Stimulated activated CD8-positive, alpha-beta memory T cell treated with anti-CD3 and anti-CD28 coated beads, Interleukin-12 subunit alpha, Interleukin-12 subunit beta, amount 100 ng/mL, for 4 hours (primary cell): ENCODE measurements at regions not wholly inside any gene's neighbourhood (a gene's known extent, or its start where the extent isn't known, plus 50 kb on each side); places are given as distances from the start of the nearest gene placed in this dataset.

Experiments
- DNase-seq: peaks from one replicate; pipeline ENCODE4 v3.0.0-alpha.2; 2020; ENCODE audit warnings: low read depth

DNA sequence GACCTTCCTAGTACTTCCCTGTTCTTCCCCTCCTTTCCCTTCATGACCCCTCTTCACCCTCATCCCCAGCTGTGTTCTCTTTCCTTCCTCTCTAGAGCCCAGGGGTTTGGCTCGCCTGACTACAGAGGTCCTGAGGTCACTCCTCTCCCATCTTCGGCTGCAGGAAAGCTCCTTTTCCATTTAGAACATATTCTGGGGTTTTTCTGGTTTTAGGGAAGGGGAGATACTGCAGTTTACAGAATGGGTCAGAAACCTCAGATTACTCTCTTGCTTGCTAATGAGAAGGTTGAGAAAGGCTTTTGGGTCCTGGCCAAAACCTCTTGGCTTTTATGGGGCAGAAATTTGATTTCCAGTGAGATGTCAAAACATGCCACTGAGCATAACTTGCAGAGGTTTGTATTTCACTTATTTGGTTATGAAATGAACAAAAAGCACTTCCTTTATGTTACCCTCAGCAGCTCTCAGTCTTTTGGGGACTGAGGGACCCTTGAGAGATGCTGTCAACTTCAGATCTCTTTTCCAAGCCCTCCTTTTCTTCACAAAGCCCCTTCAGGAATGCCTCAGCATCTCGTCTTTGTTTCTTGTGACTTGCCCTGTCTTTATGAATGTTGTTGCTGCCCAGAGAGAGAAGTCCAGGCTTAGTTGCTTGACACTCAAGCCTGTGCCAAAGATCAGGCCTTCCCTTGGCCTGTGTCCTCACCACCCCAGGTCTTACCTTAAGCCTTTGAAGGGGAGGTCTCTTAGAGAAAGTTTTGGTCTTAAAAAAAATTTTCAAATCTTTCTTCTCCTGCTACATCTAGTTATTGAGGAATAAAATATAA lies 121.7 kb upstream of the TPM1 start:
- no peak for DNase-seq

DNA sequence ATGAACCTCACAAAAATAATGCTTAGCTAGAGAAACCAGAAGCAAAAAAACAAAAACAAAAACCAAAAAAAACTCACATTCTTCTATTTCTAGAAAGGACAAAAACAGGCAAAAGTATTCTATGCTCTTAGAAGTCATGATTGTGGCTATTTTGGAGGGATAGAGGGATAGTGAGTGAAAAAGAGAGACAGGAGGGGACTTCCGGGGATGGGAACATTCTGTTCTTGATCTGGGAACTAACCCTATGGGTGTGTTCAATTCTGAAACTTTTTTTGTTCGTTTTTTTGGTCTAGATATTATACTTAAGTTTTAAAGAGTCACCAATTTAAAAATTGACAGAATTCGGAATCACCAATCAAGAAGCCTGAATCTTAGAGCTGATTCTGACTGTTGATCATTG lies 120.0 kb upstream of the TPM1 start:
- DNase-seq = no peak

DNA sequence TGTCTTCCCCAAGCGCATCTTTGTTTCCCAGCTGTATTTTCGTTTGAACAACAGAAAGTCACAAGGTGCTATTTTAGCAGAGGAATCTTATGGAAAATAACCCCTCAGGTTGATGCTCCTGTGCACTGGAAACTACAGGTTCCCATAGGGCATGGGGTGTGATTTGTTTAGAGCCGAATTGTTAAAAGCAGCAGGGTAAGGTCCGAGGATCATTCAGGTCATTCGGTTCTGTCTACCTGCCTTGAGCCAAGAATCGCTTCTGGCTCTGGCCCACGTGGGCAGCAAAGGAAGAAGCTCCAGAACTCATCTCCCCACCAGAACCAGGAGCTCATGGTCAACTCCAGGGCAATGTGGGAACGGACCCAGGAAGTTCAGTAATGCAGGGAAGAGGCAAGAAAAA lies 116.7 kb upstream of the TPM1 start:
- no peak for DNase-seq

DNA sequence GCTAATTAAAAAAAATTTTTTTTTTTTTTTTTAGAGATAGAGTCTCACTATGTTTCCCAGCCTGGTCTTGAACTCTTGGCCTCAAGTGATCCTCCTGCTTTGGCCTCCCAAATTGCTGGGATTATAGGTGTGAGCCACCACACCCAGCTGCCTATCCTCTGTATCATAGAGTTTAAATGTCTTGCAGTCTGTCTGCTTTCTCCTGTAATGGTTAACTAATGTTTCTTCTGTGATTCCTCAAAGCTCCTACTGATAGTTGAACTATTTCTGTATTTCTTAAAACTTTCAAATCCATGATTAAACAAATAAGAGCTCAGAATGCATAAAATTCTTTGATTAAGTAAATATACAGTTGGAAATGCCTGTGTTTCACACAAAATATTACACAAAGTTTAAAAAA lies 115.4 kb upstream of the TPM1 start:
- no peak for DNase-seq

DNA sequence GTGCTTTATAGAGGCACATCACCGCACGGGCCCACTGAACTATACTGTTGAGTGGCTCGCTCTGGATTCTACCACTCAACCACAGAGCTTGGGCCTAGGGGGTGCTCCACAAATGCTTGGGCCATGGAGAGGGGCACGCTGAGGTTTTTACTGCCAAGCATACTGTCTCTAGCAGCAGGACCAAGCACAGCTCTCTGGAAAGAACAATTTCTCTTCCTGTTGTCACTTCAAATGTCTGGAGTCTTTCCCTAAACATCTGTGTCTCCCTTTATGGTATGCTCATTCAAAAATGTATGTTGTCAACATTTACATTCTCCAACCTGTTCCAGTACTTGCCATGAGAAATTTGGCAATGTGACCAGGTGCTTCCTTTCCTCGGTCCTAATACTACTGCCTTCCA lies 114.7 kb upstream of the TPM1 start:
- DNase-seq = no peak

DNA sequence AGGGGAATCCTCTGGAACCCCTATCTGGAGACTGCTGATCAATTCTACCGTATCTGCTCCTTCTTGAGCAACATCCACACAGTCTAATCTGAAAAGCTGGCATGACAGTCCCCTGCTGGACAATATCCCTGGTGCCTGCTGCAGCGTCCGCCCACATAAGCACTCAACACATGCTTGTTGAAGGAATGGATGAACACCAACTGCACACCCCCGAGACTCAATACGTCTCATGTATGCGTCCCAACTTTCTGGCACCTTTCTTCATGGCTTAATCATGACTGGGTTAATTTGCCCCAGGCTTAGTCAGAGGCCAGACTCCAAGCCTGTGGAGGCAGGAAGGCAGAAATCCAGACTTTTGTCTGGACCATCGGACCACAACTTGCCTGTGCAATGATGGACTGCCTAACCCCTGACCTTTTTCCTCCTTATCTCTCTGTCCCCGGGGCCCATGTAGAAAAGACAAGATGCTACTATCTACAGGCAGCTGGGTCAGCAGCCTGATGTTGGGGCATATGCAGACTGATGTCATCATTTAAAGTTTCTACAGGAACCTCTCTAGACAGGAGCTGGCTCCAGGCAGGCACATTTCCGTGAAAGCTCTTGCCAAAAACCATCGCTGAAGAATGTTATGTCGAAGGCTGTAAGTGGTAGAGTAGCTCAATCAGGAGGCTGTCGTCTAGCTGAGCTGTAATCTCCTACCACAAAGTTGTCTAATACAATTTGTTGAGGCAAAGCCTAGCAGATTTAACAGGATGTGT lies 114.1 kb upstream of the TPM1 start:
- DNase-seq = no peak

DNA sequence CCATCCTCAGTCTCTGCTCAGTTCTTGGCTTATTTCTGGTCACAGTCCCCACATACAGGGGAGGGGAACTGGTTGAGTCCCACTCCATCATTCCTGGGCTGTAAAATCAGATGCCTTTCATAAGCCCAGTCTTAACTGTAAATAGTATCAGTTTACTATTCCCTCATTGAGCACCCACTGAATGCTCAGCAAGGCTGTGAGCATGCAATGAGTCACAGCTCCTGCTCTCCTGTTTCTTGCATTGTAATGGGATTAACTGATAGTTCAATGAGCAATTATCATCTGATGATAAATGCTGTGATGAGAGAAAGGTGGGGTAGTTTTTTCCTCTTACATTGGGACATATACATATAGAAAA lies 113.6 kb upstream of the TPM1 start:
- DNase-seq = no peak

DNA sequence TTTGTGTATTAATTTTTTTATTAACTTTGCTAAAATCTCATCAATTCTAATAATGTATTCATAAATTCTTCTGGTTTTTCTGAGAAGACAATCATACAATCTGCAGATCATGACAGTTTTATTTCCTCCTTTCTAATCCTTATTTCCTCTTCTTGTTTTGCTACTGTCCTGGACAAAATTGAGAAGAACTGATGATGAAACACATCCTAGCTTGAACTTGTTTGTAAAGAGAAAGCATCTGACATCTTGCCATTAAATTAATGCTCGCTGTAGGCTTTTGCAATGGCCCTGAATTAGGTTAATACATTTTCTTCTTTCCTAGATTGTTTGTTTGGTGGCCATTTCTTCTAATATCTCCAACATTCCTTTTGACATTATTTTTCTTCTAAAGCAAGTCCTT lies 110.9 kb upstream of the TPM1 start:
- DNase-seq = no peak

DNA sequence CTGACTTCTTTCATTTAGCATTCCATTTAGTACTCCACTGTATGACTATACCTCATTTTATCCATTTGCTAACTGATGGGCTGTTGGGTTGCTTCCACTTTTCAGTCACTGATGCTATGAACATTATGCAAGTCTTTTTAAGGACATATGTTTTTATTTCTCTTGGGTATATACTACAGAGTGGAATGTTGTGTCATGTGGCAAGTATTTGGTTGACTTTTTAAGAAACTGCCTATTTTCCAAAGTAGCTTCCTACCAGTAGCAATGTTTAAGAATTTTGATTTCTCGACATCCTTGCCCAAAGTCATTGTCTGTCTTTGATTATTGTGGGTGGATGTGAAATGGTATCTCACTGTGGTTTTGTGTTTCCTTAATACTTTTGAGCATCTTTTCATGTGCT lies 110.1 kb upstream of the TPM1 start:
- no peak for DNase-seq

DNA sequence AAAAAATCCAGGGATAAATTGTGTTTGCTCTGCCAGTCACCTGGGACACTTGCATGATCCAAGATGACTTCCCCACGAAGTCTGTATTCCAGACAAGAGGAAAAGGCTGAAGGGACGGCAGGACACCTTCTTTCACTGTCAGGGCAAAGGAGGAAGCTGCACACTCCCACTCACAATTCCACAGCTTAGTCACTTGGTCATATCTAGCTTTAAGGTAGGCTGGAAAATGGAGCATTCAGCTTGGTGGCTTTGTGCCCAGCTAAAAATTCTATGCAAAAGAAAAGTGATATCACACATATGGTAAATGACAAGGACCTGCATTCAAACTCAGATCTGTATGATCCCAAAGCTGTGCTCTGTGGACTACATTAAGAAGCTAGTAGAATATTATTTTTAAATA lies 109.2 kb upstream of the TPM1 start:
- no peak for DNase-seq

DNA sequence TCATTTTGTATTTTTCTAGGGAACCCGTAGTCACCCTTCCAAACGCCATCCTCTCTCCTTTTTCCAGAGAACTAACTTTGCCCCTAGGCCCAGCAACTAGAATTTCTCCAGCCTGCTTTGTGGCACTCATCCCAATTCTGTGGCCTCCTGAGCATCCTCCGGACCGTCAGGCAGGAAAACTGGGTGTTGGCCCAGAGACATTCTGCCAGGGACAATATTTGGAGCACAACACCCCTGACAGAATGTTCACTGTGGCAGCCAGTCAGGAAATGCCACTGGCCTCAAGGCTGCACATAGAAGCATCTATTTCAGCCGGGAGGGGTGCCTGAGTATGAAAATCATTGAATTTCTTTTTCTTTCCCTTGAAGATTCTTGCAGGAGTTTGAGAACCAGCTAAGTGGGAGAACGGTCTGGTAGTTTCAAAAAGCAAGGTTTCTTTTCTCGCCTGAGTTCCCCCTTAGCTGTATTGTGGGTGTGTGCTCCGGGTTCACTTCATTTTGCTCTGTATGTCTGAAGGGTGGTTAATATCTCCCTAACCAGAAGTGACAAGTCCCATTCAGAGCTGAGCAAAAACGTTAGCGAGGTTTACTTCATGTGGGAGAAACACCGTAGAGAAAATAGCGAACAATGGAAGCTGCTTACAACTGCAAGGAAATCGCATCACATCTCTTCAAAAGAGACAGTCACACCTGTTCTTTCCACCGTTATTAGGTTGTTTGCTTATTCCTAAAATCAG lies 108.1 kb upstream of the TPM1 start:
- no peak for DNase-seq

DNA sequence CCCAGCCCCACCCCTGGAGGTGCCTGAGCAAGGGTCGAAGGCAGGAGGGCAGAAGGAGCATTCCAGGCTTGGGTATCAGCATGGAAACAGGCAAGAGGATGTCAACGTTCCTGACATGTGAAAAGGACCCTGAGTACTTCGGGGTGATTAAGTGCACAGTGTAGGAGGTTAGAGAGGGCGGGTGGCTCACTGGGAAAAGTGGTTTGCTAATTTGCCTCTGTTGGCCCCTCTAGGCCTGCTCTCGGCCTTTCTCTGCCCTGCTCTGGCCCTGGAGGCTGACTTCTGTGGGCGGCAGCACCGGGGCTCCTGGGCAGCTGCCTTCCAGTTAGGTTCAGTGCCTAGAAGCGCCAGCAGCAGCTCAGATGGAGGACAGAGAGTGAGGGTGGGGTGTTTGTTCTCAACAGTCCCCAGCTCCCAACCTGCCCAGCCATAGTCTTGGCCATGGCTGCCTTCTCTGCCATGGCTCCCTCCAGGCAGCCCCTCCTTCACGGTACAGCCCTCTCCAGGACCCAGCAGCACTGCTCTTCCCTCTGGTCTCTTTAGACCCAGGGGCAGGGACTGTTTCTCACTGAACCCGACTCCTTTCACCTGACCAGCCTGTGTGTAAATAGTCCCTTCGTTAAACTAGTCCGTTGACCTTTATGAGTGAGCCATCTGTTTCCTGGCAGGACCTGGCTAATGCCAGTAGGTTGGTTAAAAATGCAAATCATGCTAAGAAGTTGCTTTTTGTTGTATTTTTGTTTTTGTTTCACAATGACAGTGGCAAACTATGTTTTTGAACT lies 107.1 kb upstream of the TPM1 start:
- no peak for DNase-seq

DNA sequence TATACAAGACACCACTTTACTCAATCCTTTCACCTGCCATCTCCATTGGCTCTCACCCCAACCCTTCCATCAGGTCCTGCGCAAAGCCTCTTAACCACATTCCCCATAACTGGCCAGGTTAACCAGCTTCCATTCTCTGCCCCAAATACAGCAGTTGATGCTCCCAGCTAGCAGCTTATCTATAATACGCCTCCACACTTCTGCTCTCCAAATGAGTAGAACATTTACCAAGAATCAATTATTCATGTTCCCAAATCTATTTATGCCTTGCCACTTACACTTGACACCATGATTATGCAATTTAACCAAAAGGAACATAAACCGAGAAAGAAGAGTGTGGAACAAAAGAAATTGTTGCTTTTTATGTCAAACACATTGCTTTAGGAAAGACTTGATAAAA lies 103.7 kb upstream of the TPM1 start:
- no peak for DNase-seq

DNA sequence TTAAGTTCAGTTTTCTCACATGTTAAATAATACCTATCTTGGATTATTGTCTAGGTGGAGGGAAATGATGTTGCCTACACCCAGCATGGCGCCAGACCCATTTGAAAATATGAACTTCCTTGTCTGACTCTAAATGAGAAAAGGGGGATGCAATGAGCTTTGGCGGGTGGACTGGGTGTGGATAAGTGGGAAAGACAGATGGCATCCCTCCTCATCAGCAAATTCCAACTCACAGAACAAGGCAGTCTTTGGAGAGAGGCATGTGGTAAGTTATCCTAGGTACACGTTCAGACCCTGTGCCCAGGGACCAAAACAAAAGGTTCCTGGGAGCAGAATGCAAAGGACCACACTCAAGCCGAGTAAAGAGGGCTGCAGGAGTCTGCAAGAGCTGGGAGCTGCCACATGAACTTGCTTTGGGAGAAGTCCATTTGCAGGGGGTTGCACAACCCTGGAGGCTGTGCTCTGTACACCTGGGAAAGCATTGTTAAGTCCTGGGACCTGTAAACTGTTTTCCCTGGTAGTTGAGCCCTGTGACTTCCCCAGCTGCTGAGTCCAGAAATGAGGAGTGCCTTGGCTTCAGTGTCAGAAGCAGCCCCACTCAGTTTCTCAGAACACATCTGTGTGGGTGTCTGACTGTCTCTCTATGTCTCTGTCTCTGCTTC lies 102.3 kb upstream of the TPM1 start:
- no peak for DNase-seq

DNA sequence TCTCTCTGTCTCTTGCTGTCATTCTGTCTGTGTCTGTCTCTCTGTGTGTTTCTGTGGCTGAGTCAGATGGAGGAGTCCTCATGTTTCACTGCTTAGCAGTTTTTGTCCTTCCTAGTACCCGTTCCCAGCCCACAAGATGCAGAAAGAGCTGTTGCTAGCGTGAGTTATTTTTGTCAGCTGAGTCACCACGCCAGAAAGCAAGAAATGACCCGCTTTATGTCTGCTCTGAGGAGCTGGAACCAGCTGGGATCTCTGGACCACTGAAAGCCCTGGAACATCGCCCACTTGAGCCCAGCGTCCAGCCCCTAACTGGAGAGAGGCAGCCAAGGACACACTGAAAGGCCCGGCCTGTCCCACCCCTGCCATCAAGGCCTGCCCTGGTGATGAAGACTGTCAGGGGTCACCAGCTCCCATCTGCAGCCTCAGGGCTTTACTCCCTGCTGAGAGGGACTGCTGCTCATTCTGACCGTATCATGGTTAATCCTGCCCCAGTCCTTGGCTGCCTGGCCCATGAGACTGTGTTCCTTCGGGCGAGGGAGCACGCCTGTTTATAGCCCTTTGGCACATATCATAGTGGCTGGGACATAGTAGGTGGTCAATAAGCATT lies 101.7 kb upstream of the TPM1 start:
- DNase-seq = no peak

DNA sequence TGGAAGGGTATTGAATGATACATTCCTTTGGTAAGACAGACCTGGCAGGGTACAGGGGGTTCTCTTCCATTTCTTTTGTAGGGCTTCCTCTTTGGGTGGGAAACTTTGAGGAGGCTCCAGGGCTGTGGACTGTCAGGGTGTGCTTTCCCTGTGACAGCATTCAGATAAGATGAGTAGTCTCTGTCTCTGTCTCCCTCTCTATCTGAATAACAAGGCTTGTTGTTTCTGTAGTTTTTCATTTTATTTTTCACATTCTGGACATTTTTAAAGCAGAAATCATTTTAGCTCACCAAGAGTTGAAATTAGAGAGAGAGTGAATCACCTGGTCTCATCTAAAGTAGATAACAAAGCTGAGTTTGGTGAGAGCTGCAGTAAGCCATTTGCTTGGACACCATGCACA lies 100.8 kb upstream of the TPM1 start:
- DNase-seq = no peak

DNA sequence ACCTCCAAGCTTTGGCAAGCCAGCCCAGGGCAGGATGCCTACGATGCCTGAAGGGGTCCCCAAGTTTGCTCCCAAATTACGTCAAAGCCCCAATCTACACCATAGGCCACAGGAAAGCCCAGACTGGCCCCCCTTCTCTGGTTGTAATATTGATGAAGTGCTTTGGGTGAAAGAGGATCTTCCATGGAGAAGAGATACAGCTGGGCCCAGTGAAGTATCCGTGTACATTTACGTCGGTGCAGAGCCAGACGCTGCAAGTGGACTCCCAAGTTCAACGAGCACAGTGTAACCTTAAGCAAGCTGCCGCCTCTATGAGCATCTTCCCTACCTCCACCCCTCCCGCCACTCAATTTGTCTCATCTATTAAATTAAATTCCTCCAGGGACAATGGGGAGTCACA lies 100.1 kb upstream of the TPM1 start:
- DNase-seq = no peak

DNA sequence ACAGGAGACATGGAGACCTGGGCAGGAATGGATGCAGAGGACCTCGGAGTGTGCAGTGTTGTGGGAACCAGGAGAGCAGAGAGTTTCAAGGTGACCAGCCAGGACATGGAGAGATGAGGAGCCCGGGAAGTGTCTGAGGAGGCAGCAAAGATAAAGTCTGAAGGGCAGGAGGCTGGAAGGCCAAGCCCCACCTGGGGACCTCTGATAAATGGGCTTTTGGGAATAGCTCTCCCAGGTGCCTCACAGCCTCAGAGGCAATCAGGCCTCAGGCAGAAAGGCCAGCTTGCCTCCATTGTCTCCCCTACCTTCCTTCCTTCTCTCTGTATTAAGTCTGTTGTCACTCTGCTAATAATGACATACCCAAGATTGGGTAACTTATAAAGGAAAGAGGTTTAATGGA lies 97.5 kb upstream of the TPM1 start:
- no peak for DNase-seq

DNA sequence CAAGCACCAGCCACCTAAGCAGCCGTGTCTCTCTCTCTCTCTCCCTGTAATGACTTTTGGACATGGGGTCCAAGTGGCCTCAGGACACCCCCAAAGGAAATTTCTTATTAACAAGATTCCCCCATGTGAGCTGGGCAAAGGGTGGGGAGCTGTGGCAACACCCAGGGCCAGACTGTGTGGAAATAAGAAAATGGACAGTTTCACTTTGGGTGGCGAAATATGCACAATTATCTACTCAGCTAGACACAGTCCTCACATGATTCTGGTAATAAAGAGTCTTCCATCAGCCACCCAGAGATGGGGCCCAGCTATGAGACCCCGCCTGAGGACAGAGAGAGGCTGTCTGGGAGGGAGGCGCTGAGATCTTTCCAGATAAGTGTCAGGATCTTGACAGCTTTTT lies 96.8 kb upstream of the TPM1 start:
- DNase-seq = no peak

DNA sequence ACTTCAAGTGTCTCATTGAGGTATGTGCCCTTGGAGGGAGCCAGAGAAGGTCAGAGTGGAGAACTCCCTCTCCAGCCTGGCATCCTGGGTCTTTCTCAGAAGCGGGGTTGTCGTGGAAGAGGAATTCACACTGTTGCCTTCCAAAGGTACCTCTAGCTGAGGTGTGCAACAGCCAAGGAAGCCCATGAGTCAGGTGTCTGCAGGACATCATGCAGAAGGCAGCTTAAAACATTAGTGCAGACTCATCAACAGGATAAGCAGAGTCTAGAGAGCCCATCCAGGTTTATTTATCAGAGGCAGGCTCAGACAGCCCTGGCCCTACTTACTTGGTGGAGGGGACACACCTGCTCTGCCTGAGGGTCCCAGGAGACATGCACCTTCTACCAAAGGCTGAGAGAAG lies 95.6 kb upstream of the TPM1 start:
- no peak for DNase-seq

DNA sequence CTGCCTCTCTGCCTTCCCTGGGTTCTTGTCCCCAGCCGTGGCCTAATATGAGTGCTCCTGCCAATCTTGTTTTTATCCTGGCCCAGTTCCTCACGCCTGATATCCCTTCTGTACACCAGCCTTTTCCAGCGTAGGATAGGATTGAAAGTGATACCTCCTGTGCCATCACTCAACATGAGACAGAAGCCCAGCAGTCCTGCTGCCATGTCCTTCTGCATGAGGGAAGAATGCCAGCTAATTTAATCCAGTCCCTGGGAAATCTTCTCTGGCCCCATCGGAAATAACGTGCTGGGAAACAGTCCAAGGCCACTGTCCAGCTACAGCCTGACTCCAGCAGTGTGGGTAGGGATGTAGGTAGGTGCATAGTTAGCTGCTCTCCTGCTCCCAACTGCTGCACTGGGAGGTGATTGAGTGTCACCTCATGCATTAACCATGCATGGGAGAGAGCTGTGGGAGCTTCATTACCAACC lies 92.0 kb upstream of the TPM1 start:
- no peak for DNase-seq
